ENCODE measurements at regions not wholly inside any gene's neighbourhood (a gene's known extent, or its start where the extent isn't known, plus 50 kb on each side); places are given as distances from the start of the nearest gene placed in this dataset.

DNA sequence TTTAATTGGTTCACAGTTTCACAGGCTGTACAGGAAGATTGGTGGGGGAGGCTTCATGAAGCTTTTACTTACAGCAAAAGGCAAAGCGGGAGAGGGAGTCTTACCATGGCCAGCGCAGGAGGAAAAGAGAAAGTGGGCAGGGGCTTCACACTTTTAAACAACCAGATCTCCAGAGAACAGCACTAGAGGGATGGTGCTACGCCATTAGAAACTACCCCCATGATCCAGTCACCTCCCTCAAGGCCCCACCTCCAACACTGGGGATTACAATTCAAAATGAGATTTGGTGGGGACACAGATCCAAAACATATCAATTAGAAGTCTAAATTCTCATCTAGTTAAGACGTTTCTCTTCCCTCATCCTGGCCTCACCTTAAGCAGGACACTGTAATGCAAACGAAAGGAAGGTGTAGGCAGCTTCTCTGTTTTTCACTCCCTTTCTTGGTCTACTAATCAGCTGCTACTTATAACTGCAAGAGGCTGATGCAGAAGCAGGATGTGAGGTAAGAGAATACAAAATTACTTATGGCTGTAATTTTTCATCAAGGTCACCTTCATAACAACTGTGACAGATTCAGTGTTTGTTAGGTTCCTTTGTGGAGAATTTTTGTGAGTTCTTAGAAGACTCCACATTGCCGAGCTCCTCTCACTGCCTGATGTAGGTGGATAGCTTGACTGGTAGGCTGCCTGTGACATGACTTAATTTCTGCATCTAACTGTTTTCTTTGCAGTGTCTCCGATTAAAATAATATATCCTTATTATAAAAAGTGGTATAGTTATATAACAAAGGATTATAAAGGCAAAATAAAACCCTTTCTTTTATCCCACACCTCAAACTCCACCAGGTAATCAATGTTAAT is 255.1 kb downstream of the IL15 start:
- no peaks in the 10 kb centered on the region for H3K9me2 ChIP-seq (ENCODE audit: insufficient read depth)
- DNase-seq (ENCODE audit: low read depth, low spot score) (no peak), ATAC-seq (no peak)
- H3K9ac ChIP-seq (ENCODE audit: low read length), result no peak overlapping the region
- TF ChIP-seq ELF1 (IDR thresholded peaks at IDR 0.05; ENCODE audit: borderline replicate concordance, low read depth) (no peak), CBX3 (IDR thresholded peaks at IDR 0.05; ENCODE audit: low read depth) (no peak), EZH2phosphoT487 (IDR thresholded peaks at IDR 0.05; ENCODE audit: borderline replicate concordance) (no peak), SIN3A (IDR thresholded peaks at IDR 0.05; ENCODE audit: low read depth) (no peak), SP1 (IDR thresholded peaks at IDR 0.05; ENCODE audit: low read depth) (no peak), ZNF274 (IDR thresholded peaks at IDR 0.05; ENCODE audit: low read depth, low read length) (no peak), EGR1 (IDR thresholded peaks at IDR 0.05; ENCODE audit: low read depth) (no peak), TCF7L2 (IDR thresholded peaks at IDR 0.05; ENCODE audit: borderline replicate concordance, extremely low read depth, insufficient read depth, insufficient read length) (no peak), YY1 (IDR thresholded peaks at IDR 0.05; ENCODE audit: extremely low read depth, insufficient replicate concordance, low read depth, low read length) (no peak), EZH2 (IDR thresholded peaks at IDR 0.05) (no peak)
- TF ChIP-seq, protein P1, sequence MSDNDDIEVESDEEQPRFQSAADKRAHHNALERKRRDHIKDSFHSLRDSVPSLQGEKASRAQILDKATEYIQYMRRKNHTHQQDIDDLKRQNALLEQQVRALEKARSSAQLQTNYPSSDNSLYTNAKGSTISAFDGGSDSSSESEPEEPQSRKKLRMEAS (IDR thresholded peaks at IDR 0.05), result no peak
- no peaks in the 10 kb centered on the region for H3K27me3 ChIP-seq (ENCODE audit: insufficient read depth, low read length)
- ChIA-PET CTCF (no interaction called here), RAD21 (ENCODE audit: low non-redundant PET in 1 of 2, low total read pairs in 2 of 2, uncharacterized antibody in 2 of 2, unreplicated experiment in 2 of 2) (no interaction called here), POLR2A (no interaction called here)
- intact Hi-C loops (cut with micrococcal nuclease), result no loop called here
- no peak overlapping the region for H3K27ac ChIP-seq (ENCODE audit: low read depth, low read length)
- no peak overlapping the region for H2AFZ ChIP-seq (ENCODE audit: low read depth, low read length, poor library complexity, severe bottlenecking)
- no peaks in the 10 kb centered on the region for H3K9me3 ChIP-seq (ENCODE audit: control insufficient read depth in 1 of 2, insufficient read depth in 1 of 2, low read depth in 1 of 2, low read length in 2 of 2)
- H4K20me1 ChIP-seq (ENCODE audit: insufficient read depth), result no peaks in the 10 kb centered on the region
- no peaks in the 10 kb centered on the region for H3K4me1 ChIP-seq (ENCODE audit: control insufficient read depth in 1 of 2, insufficient read depth in 2 of 2, low read length in 2 of 2)
- H3K4me3 ChIP-seq (replicated peaks in 1 of 2; ENCODE audit: low read depth in 1 of 2, low read length in 2 of 2), result no peak overlapping the region
- no TSS peak for BruUV-seq (replicated peaks)
- no peaks in the 10 kb centered on the region for H3K36me3 ChIP-seq (ENCODE audit: control insufficient read depth in 1 of 2, insufficient read depth in 2 of 2, low read length in 2 of 2)
- no peaks in the 10 kb centered on the region for H3K79me2 ChIP-seq (ENCODE audit: insufficient read depth, low read length)
- H3K4me2 ChIP-seq (ENCODE audit: low read length), result no peak overlapping the region
